ENCODE measurements at regions not wholly inside any gene's neighbourhood (a gene's known extent, or its start where the extent isn't known, plus 50 kb on each side); places are given as distances from the start of the nearest gene placed in this dataset.
"Not testable (repeated sequence)": the region's sequence is repeated elsewhere in the genome, so short reads cannot be mapped to it uniquely, and the experiment has no call there.

DNA sequence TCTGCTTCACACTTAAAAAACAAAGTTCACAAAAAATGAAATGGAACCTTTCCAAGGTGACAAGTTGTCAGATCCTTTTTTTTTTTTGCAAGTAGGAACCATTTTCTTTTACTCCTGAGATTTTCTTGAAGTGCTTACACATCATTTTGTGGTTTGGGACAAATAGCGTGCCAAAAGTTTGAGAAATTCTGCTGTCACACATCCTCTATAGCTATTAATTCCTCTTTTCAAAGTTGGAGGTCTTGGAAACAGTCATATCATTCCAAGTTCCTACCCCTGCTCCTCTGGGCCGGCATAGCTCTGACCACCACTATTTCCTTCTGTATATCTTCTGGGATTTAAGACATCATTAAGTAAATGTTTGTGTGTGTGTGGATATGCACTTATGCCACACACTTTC, 421.6 kb upstream of the SLC10A2 start:
- no peak overlapping the region for H3K9ac ChIP-seq (ENCODE audit: low read depth, low read length)
- H3K4me1 ChIP-seq (ENCODE audit: insufficient read depth, low read length), result no peaks in the 10 kb centered on the region
- H3K9me3 ChIP-seq (ENCODE audit: control insufficient read depth, insufficient read depth, low read length), result no peaks in the 10 kb centered on the region; the same call in 1 of the 2 replicates
- no peaks in the 10 kb centered on the region for H3K36me3 ChIP-seq (ENCODE audit: insufficient read depth, low read length)

DNA sequence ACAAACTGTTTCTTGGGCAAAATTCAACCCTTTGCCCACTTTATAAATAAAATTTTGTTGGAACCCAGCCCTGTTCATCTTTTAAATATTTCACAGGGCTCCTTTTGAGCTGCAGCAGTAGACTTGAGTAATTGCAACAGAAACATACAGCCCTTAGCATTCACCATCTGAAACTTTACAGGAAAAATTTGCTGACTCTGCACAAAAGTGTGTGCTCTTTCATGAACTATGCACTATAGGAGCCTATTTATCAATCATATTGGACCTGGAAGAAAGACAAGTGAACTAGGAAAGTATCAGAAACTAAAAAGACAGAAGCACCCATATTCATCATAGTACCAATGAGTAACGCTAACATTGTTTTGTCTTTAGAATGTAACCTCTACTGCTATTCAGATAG, 406.9 kb upstream of the SLC10A2 start:
- no peaks in the 10 kb centered on the region for H3K36me3 ChIP-seq (ENCODE audit: insufficient read depth, low read length)
- no peaks in the 10 kb centered on the region for H3K4me1 ChIP-seq (ENCODE audit: insufficient read depth, low read length)
- H3K9ac ChIP-seq (ENCODE audit: low read depth, low read length), result no peak overlapping the region
- no peaks in the 10 kb centered on the region for H3K9me3 ChIP-seq (ENCODE audit: control insufficient read depth, insufficient read depth, low read length)

DNA sequence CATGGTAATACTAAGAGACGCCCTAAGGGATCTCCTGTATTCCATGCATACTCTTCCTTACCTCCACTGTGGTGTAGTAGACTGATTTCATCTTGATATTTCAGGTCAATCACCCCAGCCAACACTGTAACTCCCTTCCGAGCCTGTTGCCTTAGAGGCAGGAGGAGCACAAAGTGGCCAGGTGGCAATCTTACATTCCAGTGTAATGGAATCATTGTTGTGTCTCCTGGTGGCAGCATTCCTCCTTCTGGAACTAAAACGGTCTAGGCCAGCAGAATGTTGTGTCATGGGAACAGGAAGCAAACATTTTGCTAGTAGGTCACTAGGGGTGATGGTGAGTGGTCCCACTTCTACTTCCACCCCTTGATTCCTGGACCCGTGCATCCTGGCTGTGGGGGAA, 405.7 kb upstream of the SLC10A2 start:
- H3K9ac ChIP-seq (ENCODE audit: low read depth, low read length), result no peak overlapping the region
- H3K36me3 ChIP-seq (ENCODE audit: insufficient read depth, low read length), result no peaks in the 10 kb centered on the region
- H3K9me3 ChIP-seq (ENCODE audit: control insufficient read depth, insufficient read depth, low read length), result no peaks in the 10 kb centered on the region
- no peaks in the 10 kb centered on the region for H3K4me1 ChIP-seq (ENCODE audit: insufficient read depth, low read length)

DNA sequence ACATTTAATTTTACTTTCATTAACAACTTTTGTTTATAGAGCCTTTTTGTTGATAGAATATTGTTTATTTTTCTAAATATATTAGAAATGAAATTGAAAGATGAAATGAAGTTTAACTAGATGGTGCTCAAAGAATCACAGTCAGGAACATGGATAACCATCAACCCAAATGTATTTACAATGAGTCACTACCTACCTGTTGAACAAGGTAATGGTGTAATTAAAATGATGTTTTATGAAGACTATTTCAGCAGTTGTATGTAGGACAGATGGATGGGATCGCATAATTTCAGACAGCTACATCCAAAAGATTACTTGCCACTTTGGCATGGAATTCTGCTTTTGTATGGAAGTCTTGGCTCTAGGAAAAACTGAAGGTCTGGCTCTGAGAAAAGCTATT, 403.6 kb upstream of the SLC10A2 start:
- H3K36me3 ChIP-seq (ENCODE audit: insufficient read depth, low read length), result no peaks in the 10 kb centered on the region
- H3K9ac ChIP-seq (ENCODE audit: low read depth, low read length), result no peak overlapping the region
- no peaks in the 10 kb centered on the region for H3K4me1 ChIP-seq (ENCODE audit: insufficient read depth, low read length)
- H3K9me3 ChIP-seq (ENCODE audit: control insufficient read depth, insufficient read depth, low read length), result no peaks in the 10 kb centered on the region

DNA sequence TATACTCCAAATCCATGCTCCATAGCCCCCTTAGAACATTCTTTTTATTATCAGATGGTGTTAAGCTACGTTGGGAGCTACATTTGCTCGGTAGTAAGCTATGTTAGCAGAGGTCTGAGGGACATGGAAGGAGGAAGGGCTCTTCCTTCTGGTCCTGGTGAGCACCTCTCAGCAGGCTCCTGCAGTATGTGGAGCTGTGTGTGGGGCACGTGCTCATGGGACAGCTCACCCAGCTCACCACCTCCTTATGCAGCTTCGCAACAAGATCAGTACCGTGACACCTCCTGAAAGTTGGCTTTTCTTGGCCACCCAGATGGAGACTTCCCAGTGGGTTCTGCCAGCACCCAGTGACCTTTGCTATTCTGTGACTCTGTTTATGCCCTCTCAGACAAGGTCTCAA, 400.5 kb upstream of the SLC10A2 start:
- Histone ChIP-seq H3K9me3 (ENCODE audit: control insufficient read depth, insufficient read depth, low read length) (no peaks in the 10 kb centered on the region), H3K9ac (ENCODE audit: low read depth, low read length) (no peak overlapping the region), H3K36me3 (ENCODE audit: insufficient read depth, low read length) (no peaks in the 10 kb centered on the region), H3K4me1 (ENCODE audit: insufficient read depth, low read length) (no peaks in the 10 kb centered on the region)

DNA sequence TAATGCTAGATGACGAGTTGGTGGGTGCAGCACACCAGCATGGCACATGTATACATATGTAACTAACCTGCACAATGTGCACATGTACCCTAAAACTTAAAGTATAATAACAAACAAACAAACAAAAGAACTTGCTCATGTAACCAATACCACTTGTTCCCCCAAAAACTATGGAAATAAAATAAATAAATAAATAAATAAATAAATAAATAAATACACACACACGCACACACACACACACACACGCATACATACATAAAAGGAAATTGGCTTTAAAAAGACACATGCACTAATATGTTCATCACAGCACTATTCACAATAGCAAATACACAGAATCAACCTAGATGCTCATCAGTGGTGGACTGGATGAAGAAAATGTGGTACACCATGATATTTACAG, 394.0 kb upstream of the SLC10A2 start:
- H3K9me3 ChIP-seq (ENCODE audit: control insufficient read depth, insufficient read depth, low read length); H3K36me3 ChIP-seq (ENCODE audit: insufficient read depth, low read length); H3K9ac ChIP-seq (ENCODE audit: low read depth, low read length); H3K4me1 ChIP-seq (ENCODE audit: insufficient read depth, low read length): not testable (repeated sequence)

DNA sequence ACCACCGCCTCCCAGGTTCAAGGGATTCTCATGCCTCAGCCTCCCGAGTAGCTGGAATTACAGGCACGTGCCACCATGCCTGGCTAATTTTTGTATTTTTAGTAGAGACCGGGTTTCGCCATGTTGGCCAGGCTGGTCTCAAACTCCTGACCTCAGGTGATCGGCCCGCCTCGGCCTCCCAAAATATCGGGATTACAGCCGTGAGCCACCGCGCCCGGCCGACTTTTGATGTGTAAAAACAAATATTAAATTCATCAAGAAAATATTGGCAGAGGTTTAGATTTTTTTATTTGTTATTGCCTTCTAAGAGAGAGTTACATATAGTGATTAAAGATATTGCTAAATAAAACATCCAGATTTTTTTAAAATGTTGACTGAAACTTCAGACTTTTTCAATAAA, 390.8 kb upstream of the SLC10A2 start:
- H3K36me3 ChIP-seq (ENCODE audit: insufficient read depth, low read length); H3K9ac ChIP-seq (ENCODE audit: low read depth, low read length); H3K9me3 ChIP-seq (ENCODE audit: control insufficient read depth, insufficient read depth, low read length); H3K4me1 ChIP-seq (ENCODE audit: insufficient read depth, low read length): not testable (repeated sequence)

DNA sequence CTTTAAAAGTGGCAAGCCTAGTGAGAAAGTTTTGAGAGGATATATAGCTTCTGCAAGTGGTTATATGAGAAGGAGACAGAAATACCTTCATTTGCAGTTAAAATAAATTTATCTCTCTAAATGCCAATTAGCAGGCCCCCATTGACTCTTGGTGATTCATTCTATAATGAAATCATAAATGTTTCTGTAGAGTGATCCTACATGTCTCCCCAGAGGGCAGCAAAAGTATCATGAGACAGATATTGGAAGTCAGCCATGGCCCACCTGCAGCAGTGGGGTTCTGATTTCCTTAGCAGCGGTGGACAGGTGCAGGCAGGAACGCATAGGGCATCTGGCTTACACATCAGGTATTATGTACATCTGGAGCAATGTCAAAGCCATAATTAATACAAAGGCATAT, 385.4 kb upstream of the SLC10A2 start:
- H3K4me1 ChIP-seq (ENCODE audit: insufficient read depth, low read length), result peaks cover 4% of the 10 kb centered on the region; the same call in 1 of the 2 replicates
- H3K9ac ChIP-seq (ENCODE audit: low read depth, low read length), result no peak overlapping the region
- no peaks in the 10 kb centered on the region for H3K36me3 ChIP-seq (ENCODE audit: insufficient read depth, low read length)
- H3K9me3 ChIP-seq (ENCODE audit: control insufficient read depth, insufficient read depth, low read length), result no peaks in the 10 kb centered on the region

DNA sequence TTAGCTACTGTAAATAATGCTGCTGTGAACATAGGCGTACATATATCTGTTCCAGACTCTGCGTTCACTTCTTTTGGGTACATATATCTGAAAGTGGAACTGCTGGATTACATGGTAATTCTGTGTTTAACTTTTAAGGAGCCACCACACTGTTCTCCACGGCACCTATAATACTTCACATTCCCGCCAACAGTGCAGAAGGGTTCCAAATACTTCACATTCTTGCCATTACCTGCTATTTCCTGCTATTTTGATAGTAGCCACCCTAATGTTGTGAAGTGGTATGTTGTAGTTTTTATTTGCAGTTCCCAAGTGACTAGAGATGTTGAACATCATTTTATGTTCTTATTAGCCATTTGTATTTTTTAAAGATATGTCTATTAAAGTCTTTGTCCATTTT, 377.4 kb upstream of the SLC10A2 start:
- no peaks in the 10 kb centered on the region for H3K9me3 ChIP-seq (ENCODE audit: control insufficient read depth, insufficient read depth, low read length)
- no peak overlapping the region for H3K9ac ChIP-seq (ENCODE audit: low read depth, low read length)
- no peaks in the 10 kb centered on the region for H3K4me1 ChIP-seq (ENCODE audit: insufficient read depth, low read length)
- H3K36me3 ChIP-seq (ENCODE audit: insufficient read depth, low read length), result no peaks in the 10 kb centered on the region

DNA sequence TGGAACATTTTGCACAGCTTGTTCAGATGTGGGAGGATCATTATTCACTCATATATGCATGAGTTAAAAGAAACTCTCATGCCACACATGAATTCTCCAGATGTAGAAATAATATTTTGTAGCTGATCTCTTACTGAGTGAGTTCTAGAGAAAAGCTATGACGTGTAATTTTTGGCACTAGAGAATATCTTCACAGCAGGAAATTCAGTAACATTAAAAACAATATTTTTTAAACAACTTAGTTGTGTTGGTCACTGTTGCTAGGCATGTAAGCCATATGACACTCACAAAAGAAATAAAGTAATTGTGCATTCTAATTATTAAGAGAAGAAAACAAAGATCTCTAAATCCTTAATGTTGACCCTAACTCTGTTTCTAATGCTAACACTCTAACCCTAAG, 371.4 kb upstream of the SLC10A2 start:
- Histone ChIP-seq H3K4me1 (ENCODE audit: insufficient read depth, low read length) (peaks cover 5% of the 10 kb centered on the region; the same call in 1 of the 2 replicates), H3K9me3 (ENCODE audit: control insufficient read depth, insufficient read depth, low read length) (no peaks in the 10 kb centered on the region), H3K36me3 (ENCODE audit: insufficient read depth, low read length) (no peaks in the 10 kb centered on the region), H3K9ac (ENCODE audit: low read depth, low read length) (no peak overlapping the region)

DNA sequence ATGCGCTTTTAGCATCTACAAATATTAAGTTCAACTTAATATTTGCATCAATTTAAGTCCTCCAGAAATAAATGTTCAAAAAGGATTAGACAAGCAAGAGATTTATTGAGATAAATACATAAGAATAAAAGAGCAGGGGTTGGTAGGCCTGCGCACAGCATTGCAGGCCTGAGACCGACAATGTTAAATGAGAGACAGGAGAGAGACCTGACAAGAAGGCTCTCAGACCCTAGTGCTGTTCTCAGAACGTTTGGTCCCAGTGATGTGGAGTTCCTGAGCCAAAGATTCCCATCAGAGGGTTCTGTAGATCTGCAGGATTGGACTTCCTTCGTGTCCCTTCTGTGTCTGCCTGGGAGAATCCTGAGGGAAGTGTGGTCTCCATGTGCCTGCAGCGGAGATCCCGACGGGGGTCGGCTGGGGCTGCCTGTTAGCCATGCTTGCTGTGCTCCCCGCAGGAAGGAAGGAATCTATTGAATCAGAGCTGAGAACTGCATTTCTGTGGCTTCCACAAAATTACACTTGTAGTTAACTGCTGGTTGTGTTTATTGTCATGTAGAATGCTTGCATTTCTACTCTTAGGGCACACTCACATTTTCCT, 369.9 kb upstream of the SLC10A2 start:
- no peaks in the 10 kb centered on the region for H3K36me3 ChIP-seq (ENCODE audit: insufficient read depth, low read length)
- peaks cover 5% of the 10 kb centered on the region; the same call in 1 of the 2 replicates for H3K4me1 ChIP-seq (ENCODE audit: insufficient read depth, low read length)
- no peak overlapping the region for H3K9ac ChIP-seq (ENCODE audit: low read depth, low read length)
- no peaks in the 10 kb centered on the region for H3K9me3 ChIP-seq (ENCODE audit: control insufficient read depth, insufficient read depth, low read length)

DNA sequence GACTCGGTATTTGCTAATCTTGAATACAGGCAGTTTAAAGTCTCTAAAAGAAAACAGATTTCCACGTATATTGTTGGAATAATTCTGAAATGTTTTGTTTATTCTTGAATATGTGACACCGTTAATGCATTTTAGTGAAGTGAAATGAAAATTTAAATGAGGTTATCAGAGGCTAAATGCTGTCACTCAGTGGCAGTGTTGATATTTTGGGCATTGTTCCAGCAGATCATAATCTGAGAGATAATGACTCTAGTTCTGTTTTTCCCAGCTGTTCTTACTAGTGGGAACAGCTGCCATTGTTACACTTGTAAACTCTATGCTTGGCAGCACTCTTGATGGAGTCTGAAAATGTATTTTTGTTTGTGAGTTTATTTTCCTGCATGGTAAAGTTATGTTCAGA, 365.6 kb upstream of the SLC10A2 start:
- no peak overlapping the region for H3K9ac ChIP-seq (ENCODE audit: low read depth, low read length)

DNA sequence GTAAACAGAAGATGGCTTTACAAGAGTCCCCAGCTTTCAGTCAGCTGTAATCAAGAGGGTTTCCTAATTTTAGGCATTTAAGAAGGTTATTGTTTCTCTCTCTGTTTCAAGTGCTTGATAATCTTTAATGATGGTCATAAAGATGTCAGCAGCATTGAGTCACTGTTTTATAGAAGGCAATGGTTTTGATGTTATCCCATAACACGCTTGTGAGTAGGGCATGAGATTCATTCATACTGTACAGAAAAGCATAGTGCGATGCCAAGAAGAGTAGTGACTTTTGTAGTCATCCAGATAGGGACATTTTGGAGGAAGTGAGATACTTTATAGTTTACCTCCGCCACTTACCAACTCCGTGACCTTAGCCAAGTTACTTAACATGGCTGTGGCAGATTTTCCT, 364.2 kb upstream of the SLC10A2 start:
- Histone ChIP-seq H3K9ac (ENCODE audit: low read depth, low read length) (no peak overlapping the region), H3K9me3 (ENCODE audit: control insufficient read depth, insufficient read depth, low read length) (no peaks in the 10 kb centered on the region), H3K36me3 (ENCODE audit: insufficient read depth, low read length) (no peaks in the 10 kb centered on the region), H3K4me1 (ENCODE audit: insufficient read depth, low read length) (no peaks in the 10 kb centered on the region; the same call in 1 of the 2 replicates)

More for the DNA sequence above, 365.6 kb upstream of the SLC10A2 start:
- Histone ChIP-seq H3K4me1 (ENCODE audit: insufficient read depth, low read length) (peaks cover 5% of the 10 kb centered on the region; the same call in 1 of the 2 replicates), H3K9me3 (ENCODE audit: control insufficient read depth, insufficient read depth, low read length) (no peaks in the 10 kb centered on the region), H3K36me3 (ENCODE audit: insufficient read depth, low read length) (no peaks in the 10 kb centered on the region)

DNA sequence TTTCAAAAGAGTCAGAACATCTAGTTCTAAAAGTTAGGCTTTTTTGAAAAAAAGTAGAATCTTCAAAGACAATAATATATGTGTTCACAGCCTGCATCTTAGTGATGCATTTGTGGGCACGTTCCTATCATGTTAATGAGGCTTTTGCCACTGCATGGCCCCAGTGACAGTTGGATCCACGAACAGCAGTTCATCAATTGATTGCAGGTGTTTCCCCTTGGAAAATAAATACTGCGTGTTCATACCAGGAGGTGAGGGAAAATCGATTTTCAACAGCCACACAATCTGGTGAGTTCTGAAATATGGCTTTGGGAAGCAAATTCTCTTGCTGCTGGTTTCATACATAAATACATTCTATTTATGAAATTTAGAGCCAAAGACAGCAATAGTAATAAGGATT, 343.8 kb upstream of the SLC10A2 start:
- H3K9ac ChIP-seq (ENCODE audit: low read depth, low read length), result no peak overlapping the region
- no peaks in the 10 kb centered on the region for H3K36me3 ChIP-seq (ENCODE audit: insufficient read depth, low read length)
- peaks cover 7% of the 10 kb centered on the region; the same call in 1 of the 2 replicates for H3K4me1 ChIP-seq (ENCODE audit: insufficient read depth, low read length)
- H3K9me3 ChIP-seq (ENCODE audit: control insufficient read depth, insufficient read depth, low read length), result no peaks in the 10 kb centered on the region

DNA sequence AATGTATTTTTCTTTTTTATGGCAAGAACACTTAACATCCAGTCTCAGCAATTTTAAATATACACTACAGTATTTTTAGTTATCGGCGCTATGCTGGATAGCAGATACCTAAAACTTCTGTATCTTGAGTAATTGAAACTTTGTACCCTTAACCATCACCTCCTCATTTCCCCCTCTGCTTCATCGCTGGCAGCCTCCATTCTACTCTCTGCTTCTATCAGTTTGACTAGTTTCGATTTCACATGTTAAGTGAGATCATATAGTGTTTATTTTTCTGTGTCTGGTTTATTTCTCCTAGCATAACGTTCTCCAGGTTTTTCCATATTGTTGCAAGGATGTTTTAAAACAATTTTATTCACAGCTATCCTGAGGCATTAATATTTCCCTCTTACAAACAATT, 340.8 kb upstream of the SLC10A2 start:
- H3K9me3 ChIP-seq (ENCODE audit: control insufficient read depth, insufficient read depth, low read length), result no peaks in the 10 kb centered on the region; the same call in 1 of the 2 replicates
- H3K36me3 ChIP-seq (ENCODE audit: insufficient read depth, low read length), result no peaks in the 10 kb centered on the region
- H3K4me1 ChIP-seq (ENCODE audit: insufficient read depth, low read length), result peaks cover 22% of the 10 kb centered on the region; the same call in 1 of the 2 replicates
- H3K9ac ChIP-seq (ENCODE audit: low read depth, low read length), result no peak overlapping the region

DNA sequence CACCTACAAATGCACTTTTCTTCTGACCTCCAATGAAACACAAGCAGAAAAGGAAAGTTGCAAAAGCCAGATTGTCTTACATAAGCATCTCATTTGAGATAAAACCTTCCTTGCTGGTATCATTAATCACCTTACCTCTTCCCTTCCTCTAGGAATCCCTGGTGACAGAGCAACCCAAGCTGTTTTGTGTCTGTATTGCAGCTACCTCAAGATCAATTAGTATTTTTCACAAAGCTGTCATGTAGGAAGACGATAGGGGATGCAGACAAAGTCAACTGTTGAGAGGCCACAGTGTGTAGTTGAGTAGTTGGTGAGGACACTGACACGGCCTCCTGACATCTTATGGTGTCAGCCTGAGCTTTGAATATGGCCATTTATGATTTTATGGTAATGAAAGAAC, 339.1 kb upstream of the SLC10A2 start:
- no peak overlapping the region for H3K9ac ChIP-seq (ENCODE audit: low read depth, low read length)
- H3K4me1 ChIP-seq (ENCODE audit: insufficient read depth, low read length), result peaks cover 22% of the 10 kb centered on the region; the same call in 1 of the 2 replicates
- H3K36me3 ChIP-seq (ENCODE audit: insufficient read depth, low read length), result no peaks in the 10 kb centered on the region
- H3K9me3 ChIP-seq (ENCODE audit: control insufficient read depth, insufficient read depth, low read length), result no peaks in the 10 kb centered on the region; the same call in 1 of the 2 replicates
